Dendritic cell treated with granulocyte-macrophage colony-stimulating factor and Interleukin-4, amounts not matched to agents 40 ng/mL and 50 ng/mL, for 4 days (primary cell): ENCODE measurements at regions not wholly inside any gene's neighbourhood (a gene's known extent, or its start where the extent isn't known, plus 50 kb on each side); places are given as distances from the start of the nearest gene placed in this dataset.
"Not testable (repeated sequence)": the region's sequence is repeated elsewhere in the genome, so short reads cannot be mapped to it uniquely, and the experiment has no call there.

Experiments used
- H3K27ac Mint-ChIP-seq: one replicate; pipeline ENCODE4 v1.8.0; 2022; ENCODE audit warnings: mild to moderate bottlenecking, mixed read lengths
- H3K27me3 Mint-ChIP-seq: one replicate; pipeline ENCODE4 v1.8.0; 2022; ENCODE audit warnings: mild to moderate bottlenecking, mixed read lengths
- H3K36me3 Mint-ChIP-seq: one replicate; pipeline ENCODE4 v1.8.0; 2022; ENCODE audit warnings: low read depth, mixed read lengths
- H3K4me1 Mint-ChIP-seq: one replicate; pipeline ENCODE4 v1.8.0; 2022; ENCODE audit warnings: low read depth, mixed read lengths
- H3K4me3 Mint-ChIP-seq: one replicate; pipeline ENCODE4 v1.8.0; 2022; ENCODE audit warnings: mild to moderate bottlenecking, moderate library complexity, mixed read lengths
- H3K9me3 Mint-ChIP-seq: one replicate; pipeline ENCODE4 v1.8.0; 2022; ENCODE audit warnings: mixed read lengths
- intact Hi-C: fragments of 100-400 bp; cut with micrococcal nuclease; formaldehyde crosslinking; loops from one replicate; pipeline ENCODE4 v1.15.0; 2022

DNA sequence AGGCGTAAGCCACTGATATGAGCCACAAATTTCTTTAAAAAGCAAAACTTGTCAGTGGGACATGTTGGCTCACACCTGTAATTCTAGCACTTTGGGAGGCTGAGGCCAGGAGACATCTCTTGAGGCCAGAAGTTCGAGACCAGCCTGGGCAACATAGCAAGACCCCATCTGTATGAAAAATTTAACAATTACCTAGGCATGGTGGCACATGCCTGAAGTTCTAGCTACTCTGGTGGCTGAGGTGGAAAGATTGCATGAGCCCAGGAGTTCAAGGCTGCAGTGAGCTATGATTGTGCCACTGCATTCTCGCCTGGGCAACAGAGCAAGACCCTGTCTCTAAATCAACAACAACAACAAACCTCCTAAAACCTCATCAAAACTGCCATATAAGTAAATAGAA is 147.6 kb upstream of the BARHL2 start:
- H3K4me3 Mint-ChIP-seq, result no peak overlapping the region
- H3K4me1 Mint-ChIP-seq, result no peaks in the 10 kb centered on the region
- no peak overlapping the region for H3K27ac Mint-ChIP-seq
- intact Hi-C loops, result no loop called here
- H3K9me3 Mint-ChIP-seq, result peaks cover 10% of the 10 kb centered on the region
- peaks cover 2% of the 10 kb centered on the region for H3K27me3 Mint-ChIP-seq
- no peaks in the 10 kb centered on the region for H3K36me3 Mint-ChIP-seq

GRCh38 chr1:90862782-90863181 is 145.7 kb upstream of the BARHL2 start:
- no peaks in the 10 kb centered on the region for H3K4me1 Mint-ChIP-seq
- intact Hi-C loops, result no loop called here
- no peaks in the 10 kb centered on the region for H3K36me3 Mint-ChIP-seq
- H3K9me3 Mint-ChIP-seq, result peaks cover 10% of the 10 kb centered on the region
- no peak overlapping the region for H3K27ac Mint-ChIP-seq
- H3K4me3 Mint-ChIP-seq, result no peak overlapping the region
- peaks cover 2% of the 10 kb centered on the region for H3K27me3 Mint-ChIP-seq

DNA sequence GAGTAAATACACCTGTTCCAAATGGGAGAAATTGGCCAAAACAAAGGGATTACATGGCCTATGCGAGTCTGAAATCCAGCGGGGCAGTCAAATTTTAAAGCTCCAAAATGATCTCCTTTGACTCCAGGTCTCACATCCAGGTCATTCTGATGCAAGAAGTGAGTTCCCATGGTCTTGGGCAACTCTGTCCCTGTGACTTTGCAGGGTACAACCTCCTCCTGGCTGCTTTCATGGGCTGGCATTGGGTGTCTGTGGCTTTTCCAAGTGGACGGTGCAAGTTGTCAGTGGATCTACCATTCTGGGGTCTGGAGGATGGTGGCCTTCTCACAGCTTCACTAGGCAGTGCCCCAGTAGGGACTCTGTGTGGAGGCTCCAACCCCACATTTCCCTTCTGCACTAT is 144.3 kb upstream of the BARHL2 start:
- H3K27ac Mint-ChIP-seq, intact Hi-C loops, H3K36me3 Mint-ChIP-seq, H3K4me1 Mint-ChIP-seq, H3K4me3 Mint-ChIP-seq, H3K27me3 Mint-ChIP-seq: not testable (repeated sequence)
- H3K9me3 Mint-ChIP-seq, result peaks cover 10% of the 10 kb centered on the region

DNA sequence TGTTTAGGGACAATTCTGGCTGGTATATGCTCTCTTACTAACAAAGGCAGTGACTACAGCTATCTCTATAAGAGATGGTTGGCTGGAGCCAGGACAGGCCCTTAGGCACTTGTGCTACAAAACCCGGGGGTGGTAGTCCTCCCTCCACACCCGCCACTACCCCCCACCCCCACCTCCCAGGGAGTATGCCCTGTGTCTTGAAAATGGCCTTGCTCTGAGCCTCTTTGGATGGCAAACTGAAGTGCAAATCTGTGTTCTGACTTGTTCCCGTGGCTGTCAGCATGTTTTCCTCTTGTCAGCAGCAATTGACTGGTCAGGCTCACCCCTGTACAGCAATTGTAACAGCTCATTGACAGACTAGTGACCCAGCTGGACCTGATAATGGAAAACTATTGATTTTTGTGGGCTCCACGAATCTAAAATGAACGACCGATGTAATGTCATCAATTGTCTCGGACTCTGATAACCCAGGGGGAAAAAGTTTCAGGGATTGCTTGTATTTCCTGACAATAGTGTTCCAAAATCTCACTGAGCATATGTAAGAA is 139.4 kb upstream of the BARHL2 start:
- H3K27me3 Mint-ChIP-seq, result peaks cover 27% of the 10 kb centered on the region
- no peaks in the 10 kb centered on the region for H3K36me3 Mint-ChIP-seq
- intact Hi-C loops, result no loop called here
- H3K27ac Mint-ChIP-seq, result no peak overlapping the region
- peaks cover 9% of the 10 kb centered on the region for H3K9me3 Mint-ChIP-seq
- H3K4me3 Mint-ChIP-seq, result no peak overlapping the region
- peaks cover 8% of the 10 kb centered on the region for H3K4me1 Mint-ChIP-seq

DNA sequence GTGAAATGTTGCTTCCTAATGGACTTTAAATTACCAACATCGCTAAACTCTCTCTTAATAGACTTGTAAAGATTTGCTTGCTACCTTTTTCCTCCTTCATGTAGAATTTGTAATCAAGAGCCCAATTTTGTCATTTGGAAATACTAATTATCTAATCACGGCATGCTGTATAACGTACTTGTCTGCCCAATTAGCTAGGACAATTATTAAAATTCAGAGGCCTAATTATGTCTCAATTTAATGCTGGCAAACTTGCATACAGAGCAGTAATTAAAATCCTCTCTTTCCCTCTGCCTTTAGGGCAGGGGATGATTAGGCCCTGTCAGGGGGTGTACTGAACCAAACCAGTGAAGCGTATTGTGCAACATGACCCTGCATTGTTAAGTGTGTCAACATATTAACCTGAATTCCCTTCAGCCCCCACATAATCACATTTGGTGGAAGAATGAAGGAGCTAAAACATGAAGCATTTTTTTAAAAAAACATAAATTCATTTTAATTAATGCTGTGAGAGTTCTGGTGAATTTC is 137.4 kb upstream of the BARHL2 start:
- peaks cover 44% of the 10 kb centered on the region for H3K27me3 Mint-ChIP-seq
- intact Hi-C loops, result no loop called here
- no peaks in the 10 kb centered on the region for H3K9me3 Mint-ChIP-seq
- no peak overlapping the region for H3K4me3 Mint-ChIP-seq
- peaks cover 19% of the 10 kb centered on the region for H3K4me1 Mint-ChIP-seq
- H3K27ac Mint-ChIP-seq, result no peak overlapping the region
- H3K36me3 Mint-ChIP-seq, result no peaks in the 10 kb centered on the region

- H3K4me3 Mint-ChIP-seq, result peak overlapping the region; percentile 81
- intact Hi-C loops, result no loop called here
- H3K27me3 Mint-ChIP-seq, result peaks cover 62% of the 10 kb centered on the region
- H3K36me3 Mint-ChIP-seq, result no peaks in the 10 kb centered on the region
- no peaks in the 10 kb centered on the region for H3K9me3 Mint-ChIP-seq
- peaks cover 19% of the 10 kb centered on the region for H3K4me1 Mint-ChIP-seq
- H3K27ac Mint-ChIP-seq, result no peak overlapping the region
These were observed 134.6 kb upstream of the BARHL2 start for GRCh38 chr1:90851711-90852050.

DNA sequence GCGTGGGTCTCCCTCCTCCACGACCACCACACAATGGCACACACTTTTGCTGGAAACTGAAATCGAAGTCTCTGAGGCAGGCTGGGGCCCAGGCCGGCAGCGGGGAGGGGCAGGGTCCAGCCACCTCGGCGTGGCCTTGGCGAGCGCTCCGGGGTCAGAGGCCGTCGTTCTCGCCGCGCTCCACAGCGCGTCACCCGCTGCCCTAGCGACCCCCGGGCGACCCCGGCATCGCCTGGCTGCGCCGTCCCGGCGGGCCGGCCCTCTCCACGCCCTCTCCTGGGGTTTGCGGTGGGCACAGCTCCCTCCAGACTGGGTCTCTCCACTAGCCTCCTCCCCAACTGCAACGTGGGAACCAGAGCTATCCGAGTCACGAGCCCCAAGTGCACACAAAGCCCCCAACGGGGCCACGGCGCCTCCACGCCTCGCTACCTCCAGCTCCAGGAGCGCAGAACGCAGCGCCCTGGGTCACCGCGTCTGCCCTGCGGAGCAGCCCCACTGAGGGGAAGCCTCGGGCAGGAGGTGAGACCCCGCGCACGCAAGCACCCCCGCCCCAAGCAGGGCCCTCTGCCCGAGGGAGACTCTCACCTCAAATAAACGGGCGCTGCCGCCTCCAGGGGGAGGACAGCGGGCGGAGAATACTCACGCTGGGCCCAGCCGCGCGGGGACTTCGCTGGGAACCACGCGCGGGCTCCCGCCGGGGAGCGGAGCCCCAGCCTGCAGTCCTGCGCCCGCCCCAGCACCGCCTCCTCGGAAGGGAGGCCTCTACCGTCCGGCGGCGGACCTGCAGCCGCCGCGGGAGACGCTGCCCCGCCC is 134.0 kb upstream of the BARHL2 start:
- peak overlapping the region; percentile 39 for H3K27ac Mint-ChIP-seq

DNA sequence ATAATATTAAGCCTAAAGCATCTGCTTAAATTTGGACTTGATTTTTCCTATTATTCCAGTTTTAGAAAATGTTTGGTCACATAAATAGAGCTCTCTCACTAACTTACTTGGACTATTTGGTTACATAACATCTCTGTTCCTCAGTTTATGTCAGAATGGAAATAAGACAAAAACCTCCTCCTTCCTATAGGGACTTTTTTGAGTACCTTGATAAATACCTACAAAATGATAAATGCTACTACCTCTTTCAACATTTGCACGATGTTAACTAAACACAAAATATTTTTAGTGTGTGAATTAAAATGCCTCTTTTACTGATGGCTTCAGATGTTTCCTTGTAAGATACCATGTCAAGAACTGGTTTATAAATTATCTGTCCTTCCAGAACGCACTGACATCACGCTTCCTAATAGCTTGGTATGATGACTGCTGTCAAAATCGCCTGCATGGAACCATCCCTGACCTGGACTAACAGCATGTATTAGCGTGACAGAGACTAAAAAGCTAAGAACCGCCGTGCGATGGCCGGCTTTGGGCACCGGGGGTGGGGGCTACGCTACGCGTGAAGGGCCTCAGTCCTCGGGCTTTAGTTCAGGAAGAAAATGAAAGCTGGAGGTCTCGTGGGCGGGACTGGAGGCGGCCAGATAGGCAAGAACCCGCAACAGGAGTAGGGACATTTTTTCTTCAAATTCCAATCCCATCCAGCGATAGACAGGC is 133.2 kb upstream of the BARHL2 start:
- Mint-ChIP-seq H3K36me3 (no peaks in the 10 kb centered on the region), H3K9me3 (no peaks in the 10 kb centered on the region), H3K4me3 (peak overlapping the region; percentile 81), H3K27me3 (peaks cover 68% of the 10 kb centered on the region), H3K4me1 (peaks cover 19% of the 10 kb centered on the region), H3K27ac (peak overlapping the region; percentile 39)
- intact Hi-C loops, result no loop called here

More for the DNA sequence above, 134.0 kb upstream of the BARHL2 start:
- intact Hi-C loops, result no loop called here
- Mint-ChIP-seq H3K27me3 (peaks cover 68% of the 10 kb centered on the region), H3K4me1 (peaks cover 19% of the 10 kb centered on the region), H3K4me3 (peak overlapping the region; percentile 81), H3K36me3 (no peaks in the 10 kb centered on the region), H3K9me3 (no peaks in the 10 kb centered on the region)

- H3K4me1 Mint-ChIP-seq, result peaks cover 2% of the 10 kb centered on the region
- H3K4me3 Mint-ChIP-seq, result no peak overlapping the region
- no peak overlapping the region for H3K27ac Mint-ChIP-seq
- no peaks in the 10 kb centered on the region for H3K9me3 Mint-ChIP-seq
- H3K27me3 Mint-ChIP-seq, result peaks cover 92% of the 10 kb centered on the region
- H3K36me3 Mint-ChIP-seq, result no peaks in the 10 kb centered on the region
- intact Hi-C loops, result loop anchor here (10.0 kb wide), 1 partner anchor 117 kb away; no protein-coding TSS in a partner anchor
These were observed 124.4 kb upstream of the BARHL2 start for GRCh38 chr1:90841473-90841872.

DNA sequence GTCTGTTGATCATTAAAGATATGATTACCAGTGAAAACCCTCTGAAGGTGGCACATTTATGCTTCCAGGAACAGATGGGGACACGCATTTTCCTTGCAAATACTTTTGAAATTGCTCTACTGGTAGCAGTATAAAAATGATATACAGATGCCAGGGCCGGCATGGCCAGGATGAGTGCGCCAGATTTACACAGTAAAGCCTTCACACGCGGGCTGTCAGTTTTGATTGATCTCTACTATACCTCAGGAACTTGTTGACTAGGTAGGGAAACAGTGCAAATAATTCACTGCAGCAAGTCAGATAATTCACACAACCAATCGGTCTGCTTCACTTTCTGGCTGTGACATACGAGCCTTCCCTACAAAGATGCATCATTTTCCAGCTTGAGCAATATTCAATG is 123.2 kb upstream of the BARHL2 start:
- intact Hi-C loops, result loop anchor here (10.0 kb wide), 1 partner anchor 116 kb away; no protein-coding TSS in a partner anchor
- H3K4me1 Mint-ChIP-seq, result peaks cover 14% of the 10 kb centered on the region
- H3K36me3 Mint-ChIP-seq, result no peaks in the 10 kb centered on the region
- H3K27ac Mint-ChIP-seq, result no peak overlapping the region
- peaks cover 93% of the 10 kb centered on the region for H3K27me3 Mint-ChIP-seq
- H3K9me3 Mint-ChIP-seq, result no peaks in the 10 kb centered on the region
- H3K4me3 Mint-ChIP-seq, result no peak overlapping the region

GRCh38 chr1:90839323-90839722 is 122.2 kb upstream of the BARHL2 start:
- H3K36me3 Mint-ChIP-seq, result no peaks in the 10 kb centered on the region
- no peaks in the 10 kb centered on the region for H3K9me3 Mint-ChIP-seq
- no peak overlapping the region for H3K27ac Mint-ChIP-seq
- H3K4me3 Mint-ChIP-seq, result peak overlapping the region; percentile 26
- intact Hi-C loops, result no loop called here
- H3K4me1 Mint-ChIP-seq, result peaks cover 17% of the 10 kb centered on the region
- peaks cover 97% of the 10 kb centered on the region for H3K27me3 Mint-ChIP-seq

DNA sequence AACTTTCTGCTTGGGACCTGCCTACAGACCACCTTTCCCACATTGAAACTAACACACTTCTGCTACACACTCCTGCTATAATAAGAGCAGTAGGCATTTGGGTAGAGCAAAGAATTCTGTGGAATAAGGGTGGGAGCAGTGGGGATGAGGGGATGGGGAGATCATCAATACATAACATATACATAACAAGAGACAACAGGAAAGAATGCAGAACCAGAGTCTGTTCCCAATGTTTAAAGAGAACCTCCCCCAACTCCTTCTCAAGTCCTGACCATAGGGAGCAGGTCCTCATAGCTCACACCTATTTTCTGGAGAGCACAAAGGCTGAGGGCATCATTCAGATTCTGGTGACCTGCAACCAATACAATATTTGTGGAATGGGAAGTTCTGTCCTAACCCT is 121.6 kb upstream of the BARHL2 start:
- Mint-ChIP-seq H3K9me3 (no peaks in the 10 kb centered on the region), H3K36me3 (no peaks in the 10 kb centered on the region), H3K27me3 (peaks cover 98% of the 10 kb centered on the region), H3K4me3 (no peak overlapping the region), H3K4me1 (peaks cover 17% of the 10 kb centered on the region), H3K27ac (no peak overlapping the region)
- intact Hi-C loops, result no loop called here

DNA sequence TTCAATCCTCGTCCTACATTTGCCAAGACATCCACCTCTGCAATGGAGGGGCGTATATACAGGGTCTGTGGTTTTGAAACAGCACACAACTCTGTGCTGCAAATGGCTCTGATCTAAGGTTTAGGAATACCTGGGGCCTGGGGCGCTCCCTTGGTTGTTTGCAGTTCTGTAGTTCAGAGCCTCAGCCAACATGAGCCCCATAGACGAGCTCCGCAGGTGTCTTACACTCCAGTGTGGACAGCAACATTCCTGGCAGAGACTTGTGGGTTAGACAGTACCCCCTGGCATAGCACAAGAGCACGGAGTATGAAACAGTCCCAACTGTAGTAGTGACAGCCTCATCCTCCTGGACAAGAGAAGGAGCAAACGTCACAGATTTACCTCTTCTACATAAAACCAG is 120.3 kb upstream of the BARHL2 start:
- Mint-ChIP-seq H3K36me3 (no peaks in the 10 kb centered on the region), H3K4me1 (peaks cover 17% of the 10 kb centered on the region), H3K9me3 (no peaks in the 10 kb centered on the region), H3K27ac (no peak overlapping the region), H3K4me3 (no peak overlapping the region), H3K27me3 (peaks cover 98% of the 10 kb centered on the region)
- intact Hi-C loops, result no loop called here

GRCh38 chr1:90836345-90836679 is 119.2 kb upstream of the BARHL2 start:
- peak overlapping the region; percentile 54 for H3K4me3 Mint-ChIP-seq
- H3K36me3 Mint-ChIP-seq, result no peaks in the 10 kb centered on the region
- no peak overlapping the region for H3K27ac Mint-ChIP-seq
- intact Hi-C loops, result no loop called here
- H3K4me1 Mint-ChIP-seq, result peaks cover 17% of the 10 kb centered on the region
- no peaks in the 10 kb centered on the region for H3K9me3 Mint-ChIP-seq
- peaks cover 98% of the 10 kb centered on the region for H3K27me3 Mint-ChIP-seq
